Activated CD8-positive, alpha-beta T cell treated with anti-CD3 and anti-CD28 coated beads for 36 hours (primary cell): ENCODE measurements at regions not wholly inside any gene's neighbourhood (a gene's known extent, or its start where the extent isn't known, plus 50 kb on each side); places are given as distances from the start of the nearest gene placed in this dataset.

ENCODE experiments used
- ATAC-seq: fragments of 200-7000 bp; cut with Tn5 transposase; one replicate; pipeline ENCODE4 v1.10.0; 2021; ENCODE audit warnings: mild to moderate bottlenecking, moderate library complexity
- CTCF ChIA-PET: fragments of 350-600 bp; sonication (Branson Sonifier 250); formaldehyde crosslinking; loops from one replicate; lab custom pipeline; 2021; ENCODE audit warnings: antibody characterized with exemption; lab: Charles Lee
- POLR2A ChIA-PET: fragments of 350-600 bp; sonication (Branson Sonifier 250); formaldehyde crosslinking; loops from one replicate; lab custom pipeline; 2021; ENCODE audit warnings: antibody characterized with exemption; lab: Charles Lee
- DNase-seq: peaks from one replicate; pipeline ENCODE4 v3.0.0-alpha.2; 2020
- H3K27ac Mint-ChIP-seq: one replicate; pipeline ENCODE4 v1.8.0; 2021; ENCODE audit warnings: mild to moderate bottlenecking, mixed read lengths
- H3K27me3 Mint-ChIP-seq: one replicate; pipeline ENCODE4 v1.8.0; 2021; ENCODE audit warnings: mixed read lengths
- H3K36me3 Mint-ChIP-seq: one replicate; pipeline ENCODE4 v1.8.0; 2021; ENCODE audit warnings: low read depth, mixed read lengths
- H3K4me1 Mint-ChIP-seq: one replicate; pipeline ENCODE4 v1.8.0; 2021; ENCODE audit warnings: low read depth, mixed read lengths
- H3K4me3 Mint-ChIP-seq: one replicate; pipeline ENCODE4 v1.8.0; 2021; ENCODE audit warnings: mild to moderate bottlenecking, moderate library complexity, mixed read lengths
- H3K9me3 Mint-ChIP-seq: one replicate; pipeline ENCODE4 v1.8.0; 2021; ENCODE audit warnings: mixed read lengths
- intact Hi-C: fragments of 100-400 bp; cut with micrococcal nuclease; formaldehyde crosslinking; loops from one replicate; pipeline ENCODE4 v1.10.0; 2022
- TF ChIP-seq, protein P1 (sequence below): fragments of 200-600 bp; IDR thresholded peaks from one replicate; pipeline ENCODE4 v1.8.0; 2022; ENCODE audit warnings: antibody characterized with exemption, mild to moderate bottlenecking

DNA sequence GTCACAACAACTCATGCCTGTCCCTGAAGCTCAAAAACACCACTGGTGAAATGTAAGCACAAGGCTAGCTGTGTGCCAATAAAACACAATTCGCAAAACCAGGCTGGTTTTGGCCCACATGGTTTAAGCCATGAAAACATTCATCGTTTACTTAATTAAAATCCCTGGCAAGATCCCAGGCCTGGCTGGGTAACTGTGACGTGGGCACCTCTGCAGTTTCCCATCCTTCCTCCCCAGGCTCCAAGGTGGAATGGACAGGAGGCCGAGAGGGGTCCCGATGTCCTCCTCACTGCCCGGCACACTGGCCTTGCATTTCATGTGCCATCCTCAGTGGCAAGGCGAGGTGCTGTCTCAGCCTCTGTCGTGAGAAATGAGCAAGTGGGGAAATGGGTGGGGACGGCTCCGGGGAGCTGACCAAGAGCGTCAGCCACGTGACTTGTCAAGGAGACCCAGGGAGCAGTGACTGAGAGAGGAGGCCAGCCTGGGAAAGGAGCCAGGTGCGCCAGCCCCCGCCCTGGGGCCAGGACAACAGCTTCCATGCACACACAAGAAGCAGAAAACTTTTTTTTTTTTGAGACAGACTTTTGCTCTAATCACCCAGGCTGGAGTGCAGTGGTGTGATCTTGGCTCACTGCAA is 153.1 kb upstream of the RAB4A start:
- no peak for ATAC-seq
- no peak for DNase-seq
- no peaks in the 10 kb centered on the region for H3K36me3 Mint-ChIP-seq
- no peaks in the 10 kb centered on the region for H3K9me3 Mint-ChIP-seq
- intact Hi-C loops = no loop called here
- POLR2A ChIA-PET = interaction anchor here (0.6 kb wide), 1 partner anchor 94 kb away, joined by 3 read pairs; no protein-coding TSS in a partner anchor
- H3K4me1 Mint-ChIP-seq = no peaks in the 10 kb centered on the region
- H3K27ac Mint-ChIP-seq = no peak overlapping the region
- TF ChIP-seq, protein P1, sequence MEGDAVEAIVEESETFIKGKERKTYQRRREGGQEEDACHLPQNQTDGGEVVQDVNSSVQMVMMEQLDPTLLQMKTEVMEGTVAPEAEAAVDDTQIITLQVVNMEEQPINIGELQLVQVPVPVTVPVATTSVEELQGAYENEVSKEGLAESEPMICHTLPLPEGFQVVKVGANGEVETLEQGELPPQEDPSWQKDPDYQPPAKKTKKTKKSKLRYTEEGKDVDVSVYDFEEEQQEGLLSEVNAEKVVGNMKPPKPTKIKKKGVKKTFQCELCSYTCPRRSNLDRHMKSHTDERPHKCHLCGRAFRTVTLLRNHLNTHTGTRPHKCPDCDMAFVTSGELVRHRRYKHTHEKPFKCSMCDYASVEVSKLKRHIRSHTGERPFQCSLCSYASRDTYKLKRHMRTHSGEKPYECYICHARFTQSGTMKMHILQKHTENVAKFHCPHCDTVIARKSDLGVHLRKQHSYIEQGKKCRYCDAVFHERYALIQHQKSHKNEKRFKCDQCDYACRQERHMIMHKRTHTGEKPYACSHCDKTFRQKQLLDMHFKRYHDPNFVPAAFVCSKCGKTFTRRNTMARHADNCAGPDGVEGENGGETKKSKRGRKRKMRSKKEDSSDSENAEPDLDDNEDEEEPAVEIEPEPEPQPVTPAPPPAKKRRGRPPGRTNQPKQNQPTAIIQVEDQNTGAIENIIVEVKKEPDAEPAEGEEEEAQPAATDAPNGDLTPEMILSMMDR = no peak
- no peak overlapping the region for H3K4me3 Mint-ChIP-seq
- CTCF ChIA-PET = interaction anchor here (0.9 kb wide), 1 partner anchor 110 kb away, joined by 3 read pairs; no protein-coding TSS in a partner anchor
- no peaks in the 10 kb centered on the region for H3K27me3 Mint-ChIP-seq

- Mint-ChIP-seq H3K27ac (no peak overlapping the region), H3K9me3 (no peaks in the 10 kb centered on the region), H3K4me3 (no peak overlapping the region), H3K27me3 (no peaks in the 10 kb centered on the region), H3K4me1 (no peaks in the 10 kb centered on the region), H3K36me3 (no peaks in the 10 kb centered on the region)
- intact Hi-C loops = no loop called here
- DNase-seq = no peak
- ChIA-PET CTCF (no interaction called here), POLR2A (no interaction called here)
- TF ChIP-seq, protein P1 = no peak
- no peak for ATAC-seq
These were observed 152.3 kb upstream of the RAB4A start for GRCh38 chr1:229118477-229119061.

DNA sequence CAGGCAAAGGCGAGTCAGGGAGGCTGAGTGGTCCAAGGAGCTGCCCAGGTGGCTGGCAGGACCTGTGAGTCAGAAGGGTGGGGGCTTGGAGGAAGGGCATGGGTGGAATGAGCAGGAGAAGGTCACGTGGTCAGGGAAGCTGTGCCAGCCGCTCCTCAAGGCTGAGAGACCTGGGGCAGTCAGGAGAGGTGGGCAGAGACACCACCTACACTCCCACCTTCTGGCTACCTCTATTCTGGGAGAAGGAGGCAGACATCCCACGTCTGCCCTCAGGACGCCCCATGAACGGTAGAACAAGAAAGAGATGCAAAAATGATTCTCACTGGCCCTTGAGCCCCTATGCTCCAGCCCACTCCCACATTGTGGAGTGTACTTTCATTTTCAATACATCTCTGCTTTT is 151.8 kb upstream of the RAB4A start:
- H3K27me3 Mint-ChIP-seq = no peaks in the 10 kb centered on the region
- POLR2A ChIA-PET = no interaction called here
- intact Hi-C loops = no loop called here
- H3K4me3 Mint-ChIP-seq = no peak overlapping the region
- H3K27ac Mint-ChIP-seq = no peak overlapping the region
- DNase-seq (no peak), ATAC-seq (no peak)
- TF ChIP-seq, protein P1 = no peak
- CTCF ChIA-PET = no interaction called here
- H3K9me3 Mint-ChIP-seq = no peaks in the 10 kb centered on the region
- no peaks in the 10 kb centered on the region for H3K36me3 Mint-ChIP-seq
- no peaks in the 10 kb centered on the region for H3K4me1 Mint-ChIP-seq

DNA sequence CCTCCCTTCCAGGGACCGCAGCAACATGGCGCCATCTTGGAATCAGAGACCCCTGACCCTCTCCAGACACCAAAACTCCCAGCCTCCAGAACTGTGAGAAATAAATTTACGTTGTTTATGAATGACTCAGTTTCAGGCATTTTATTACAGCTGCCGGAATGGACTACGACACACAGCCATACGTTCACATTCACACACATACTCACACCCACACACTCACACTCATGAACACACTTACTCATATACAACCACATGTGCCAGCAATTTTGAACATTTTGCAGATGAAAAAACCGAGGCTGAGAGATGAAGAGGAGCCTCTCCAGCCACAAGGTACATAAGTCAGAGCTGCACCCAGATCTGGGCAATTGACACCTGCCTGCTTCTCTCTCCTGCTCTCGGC is 151.0 kb upstream of the RAB4A start:
- Mint-ChIP-seq H3K27me3 (no peaks in the 10 kb centered on the region), H3K4me1 (no peaks in the 10 kb centered on the region), H3K27ac (no peak overlapping the region), H3K9me3 (no peaks in the 10 kb centered on the region), H3K4me3 (no peak overlapping the region), H3K36me3 (no peaks in the 10 kb centered on the region)
- ATAC-seq = no peak
- CTCF ChIA-PET = no interaction called here
- POLR2A ChIA-PET = no interaction called here
- no peak for DNase-seq
- TF ChIP-seq, protein P1 = no peak
- intact Hi-C loops = no loop called here

DNA sequence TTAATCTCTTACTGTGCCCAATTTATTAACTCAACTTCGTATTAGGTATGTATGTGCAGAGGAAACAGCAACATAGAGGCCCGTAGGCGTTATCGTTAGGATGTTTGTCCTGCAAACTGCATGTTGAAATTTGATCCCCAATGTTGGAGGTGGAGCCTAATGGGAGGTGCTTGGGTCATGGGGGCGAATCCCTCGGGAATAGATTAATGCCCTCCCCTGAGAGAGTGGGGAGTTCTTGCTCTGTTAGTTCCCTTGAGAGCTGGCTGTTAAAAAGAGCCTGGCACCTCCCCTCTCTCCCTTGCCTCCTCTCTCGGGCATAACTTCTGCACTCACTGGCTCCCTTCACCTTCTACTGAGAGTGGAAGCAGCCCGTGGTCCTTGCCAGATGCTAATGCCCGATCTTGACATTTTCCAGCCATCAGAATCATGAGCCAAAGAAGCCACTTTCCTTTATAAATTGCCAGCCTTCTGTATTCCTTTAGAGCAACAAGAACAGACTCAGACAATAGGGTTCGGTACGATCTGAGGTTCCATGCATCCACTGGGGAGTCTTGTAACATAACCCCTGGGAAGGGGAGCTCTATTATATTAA is 149.0 kb upstream of the RAB4A start:
- Mint-ChIP-seq H3K27me3 (no peaks in the 10 kb centered on the region), H3K27ac (no peak overlapping the region), H3K4me3 (no peak overlapping the region), H3K36me3 (no peaks in the 10 kb centered on the region), H3K9me3 (no peaks in the 10 kb centered on the region), H3K4me1 (peaks cover 6% of the 10 kb centered on the region)
- TF ChIP-seq, protein P1 = no peak
- ATAC-seq = no peak
- no peak for DNase-seq
- intact Hi-C loops = no loop called here
- ChIA-PET POLR2A (no interaction called here), CTCF (no interaction called here)
